Parathyroid adenoma (tissue), 2 donors: ENCODE measurements at regions not wholly inside any gene's neighbourhood (a gene's known extent, or its start where the extent isn't known, plus 50 kb on each side); places are given as distances from the start of the nearest gene placed in this dataset.

ENCODE experiments used
- H2AFZ ChIP-seq: fragments of 300-600 bp; sonication (generic); one replicate; pipeline ENCODE4 v1.7.0; 2017; ENCODE audit warnings: antibody characterized with exemption, mild to moderate bottlenecking
- H3K27ac ChIP-seq: fragments of 300-600 bp; sonication (generic); one replicate; pipeline ENCODE4 v1.7.0; 2017
- H3K27me3 ChIP-seq: fragments of 300-600 bp; sonication (generic); one replicate; pipeline ENCODE4 v1.7.0; 2017; ENCODE audit warnings: low read length; ENCODE audit not compliant: control insufficient read depth, insufficient read depth
- H3K36me3 ChIP-seq: fragments of 300-600 bp; sonication (generic); one replicate; pipeline ENCODE4 v1.7.0; 2017; ENCODE audit warnings: low read length; ENCODE audit not compliant: control insufficient read depth, insufficient read depth
- H3K4me1 ChIP-seq: fragments of 300-600 bp; sonication (generic); one replicate; pipeline ENCODE4 v1.7.0; 2017; ENCODE audit warnings: control low read depth
- H3K4me2 ChIP-seq: fragments of 300-600 bp; sonication (generic); one replicate; pipeline ENCODE4 v1.7.0; 2017; ENCODE audit warnings: low read length
- H3K4me3 ChIP-seq: fragments of 300-600 bp; sonication (generic); one replicate; pipeline ENCODE4 v1.7.0; 2017; ENCODE audit warnings: low read depth, low read length
- H3K79me2 ChIP-seq: fragments of 300-600 bp; sonication (generic); one replicate; pipeline ENCODE4 v1.7.0; 2017; ENCODE audit warnings: control low read depth
- H3K9ac ChIP-seq: fragments of 300-600 bp; sonication (generic); one replicate; pipeline ENCODE4 v1.7.0; 2017; ENCODE audit warnings: mild to moderate bottlenecking
- H3K9me3 ChIP-seq: fragments of 300-600 bp; sonication (generic); one replicate; pipeline ENCODE4 v1.7.0; 2017; ENCODE audit warnings: low read length; ENCODE audit not compliant: control insufficient read depth
- TF ChIP-seq, protein P1 (sequence below): fragments of 300-600 bp; sonication (generic); IDR thresholded peaks from one replicate; pipeline ENCODE4 v1.7.0; 2017; ENCODE audit warnings: antibody characterized with exemption, mild to moderate bottlenecking
- donor health status: primary hyperparathyroidism.

DNA sequence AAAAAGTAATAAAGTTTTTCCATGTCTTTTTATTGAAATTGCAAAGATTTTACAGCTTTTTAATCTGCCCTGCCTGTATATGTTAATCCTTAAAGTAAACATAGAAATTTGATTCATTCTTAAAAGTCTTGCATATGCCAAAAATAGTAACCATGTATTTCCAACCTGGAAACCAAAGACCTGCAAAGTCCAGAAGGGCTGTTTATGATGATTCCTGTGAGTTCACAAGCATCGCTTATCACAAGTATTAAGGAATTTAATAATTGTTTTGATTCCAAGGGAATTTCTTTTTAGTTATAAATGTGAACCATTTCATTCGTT is 199.1 kb downstream of the PTPRC start:
- H3K4me3 ChIP-seq, result no peak overlapping the region
- H3K79me2 ChIP-seq, result no peaks in the 10 kb centered on the region
- H3K9me3 ChIP-seq, result no peaks in the 10 kb centered on the region
- H3K4me2 ChIP-seq, result no peak overlapping the region
- TF ChIP-seq, protein P1, sequence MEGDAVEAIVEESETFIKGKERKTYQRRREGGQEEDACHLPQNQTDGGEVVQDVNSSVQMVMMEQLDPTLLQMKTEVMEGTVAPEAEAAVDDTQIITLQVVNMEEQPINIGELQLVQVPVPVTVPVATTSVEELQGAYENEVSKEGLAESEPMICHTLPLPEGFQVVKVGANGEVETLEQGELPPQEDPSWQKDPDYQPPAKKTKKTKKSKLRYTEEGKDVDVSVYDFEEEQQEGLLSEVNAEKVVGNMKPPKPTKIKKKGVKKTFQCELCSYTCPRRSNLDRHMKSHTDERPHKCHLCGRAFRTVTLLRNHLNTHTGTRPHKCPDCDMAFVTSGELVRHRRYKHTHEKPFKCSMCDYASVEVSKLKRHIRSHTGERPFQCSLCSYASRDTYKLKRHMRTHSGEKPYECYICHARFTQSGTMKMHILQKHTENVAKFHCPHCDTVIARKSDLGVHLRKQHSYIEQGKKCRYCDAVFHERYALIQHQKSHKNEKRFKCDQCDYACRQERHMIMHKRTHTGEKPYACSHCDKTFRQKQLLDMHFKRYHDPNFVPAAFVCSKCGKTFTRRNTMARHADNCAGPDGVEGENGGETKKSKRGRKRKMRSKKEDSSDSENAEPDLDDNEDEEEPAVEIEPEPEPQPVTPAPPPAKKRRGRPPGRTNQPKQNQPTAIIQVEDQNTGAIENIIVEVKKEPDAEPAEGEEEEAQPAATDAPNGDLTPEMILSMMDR, result no peak
- no peaks in the 10 kb centered on the region for H3K27me3 ChIP-seq
- no peaks in the 10 kb centered on the region for H3K36me3 ChIP-seq
- no peak overlapping the region for H3K27ac ChIP-seq
- no peak overlapping the region for H2AFZ ChIP-seq
- no peaks in the 10 kb centered on the region for H3K4me1 ChIP-seq
- H3K9ac ChIP-seq, result no peak overlapping the region

DNA sequence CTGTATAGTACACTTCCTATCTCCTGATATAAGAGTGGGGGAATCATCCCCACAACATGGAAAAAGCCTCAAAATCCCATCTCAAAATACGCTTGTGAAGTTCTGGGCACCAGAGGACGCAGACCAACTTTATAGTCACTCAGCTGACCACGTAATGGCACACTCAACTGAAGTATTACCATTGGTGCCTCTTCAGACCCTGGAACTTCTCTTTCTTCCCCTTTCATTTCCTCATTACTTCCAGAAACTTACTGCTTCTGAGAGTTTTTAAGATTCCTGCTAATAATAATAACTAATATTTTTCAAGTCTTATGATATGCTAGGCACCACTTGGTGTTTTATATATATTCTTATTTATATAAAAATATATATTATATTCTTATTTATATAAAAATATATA is 202.6 kb downstream of the PTPRC start:
- Histone ChIP-seq H3K27me3 (no peaks in the 10 kb centered on the region), H3K4me3 (no peak overlapping the region), H3K4me2 (no peak overlapping the region), H3K79me2 (no peaks in the 10 kb centered on the region), H3K9me3 (no peaks in the 10 kb centered on the region), H3K4me1 (no peaks in the 10 kb centered on the region), H3K27ac (no peak overlapping the region), H3K36me3 (no peaks in the 10 kb centered on the region), H2AFZ (no peak overlapping the region), H3K9ac (no peak overlapping the region)
- TF ChIP-seq, protein P1, result no peak

DNA sequence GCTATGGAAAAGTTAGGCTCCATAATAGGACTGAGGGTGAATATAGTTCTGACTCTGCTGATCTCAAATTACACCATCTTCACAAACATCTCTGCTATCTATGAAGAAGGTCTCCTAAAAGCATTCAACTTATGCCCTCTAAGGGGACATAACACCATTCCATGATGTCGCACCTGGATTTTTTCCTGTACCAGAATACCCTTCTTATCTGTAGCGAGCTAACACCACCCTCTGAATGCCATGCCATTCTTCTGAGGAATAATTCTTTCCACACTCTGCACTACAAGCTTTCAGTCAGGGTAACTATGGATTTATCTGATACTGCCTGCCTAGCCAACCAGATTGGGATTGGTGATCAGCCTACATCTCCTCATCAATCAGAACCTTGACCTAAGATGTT is 203.8 kb downstream of the PTPRC start:
- no peak overlapping the region for H2AFZ ChIP-seq
- H3K9me3 ChIP-seq, result no peaks in the 10 kb centered on the region
- no peak overlapping the region for H3K9ac ChIP-seq
- H3K4me1 ChIP-seq, result no peaks in the 10 kb centered on the region
- no peaks in the 10 kb centered on the region for H3K27me3 ChIP-seq
- H3K4me2 ChIP-seq, result no peak overlapping the region
- no peaks in the 10 kb centered on the region for H3K36me3 ChIP-seq
- TF ChIP-seq, protein P1, result no peak
- no peak overlapping the region for H3K4me3 ChIP-seq
- no peaks in the 10 kb centered on the region for H3K79me2 ChIP-seq
- H3K27ac ChIP-seq, result no peak overlapping the region

DNA sequence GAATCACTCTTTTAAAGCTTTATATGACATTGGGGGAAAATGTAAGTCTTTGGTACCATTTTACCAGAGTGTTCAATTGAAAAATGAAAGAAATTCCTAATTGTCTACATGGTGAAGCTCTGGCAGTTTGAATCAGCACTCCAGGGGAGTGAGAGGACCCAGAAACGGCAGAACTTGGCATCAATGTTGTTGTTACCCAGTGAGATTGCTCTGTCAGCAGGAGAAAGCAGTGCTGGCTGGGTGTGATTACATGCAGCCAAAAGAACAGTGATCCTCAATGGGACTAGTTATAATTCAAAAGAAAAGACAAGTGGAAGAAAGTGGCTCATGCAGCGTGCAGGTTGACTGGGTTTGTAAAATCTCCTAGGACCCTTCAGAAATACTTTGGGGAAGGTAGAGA is 206.4 kb downstream of the PTPRC start:
- no peak overlapping the region for H3K27ac ChIP-seq
- no peaks in the 10 kb centered on the region for H3K79me2 ChIP-seq
- no peaks in the 10 kb centered on the region for H3K4me1 ChIP-seq
- no peaks in the 10 kb centered on the region for H3K27me3 ChIP-seq
- no peak overlapping the region for H3K4me2 ChIP-seq
- H3K9me3 ChIP-seq, result no peaks in the 10 kb centered on the region
- H3K9ac ChIP-seq, result no peak overlapping the region
- H3K4me3 ChIP-seq, result no peak overlapping the region
- no peaks in the 10 kb centered on the region for H3K36me3 ChIP-seq
- TF ChIP-seq, protein P1, result no peak
- no peak overlapping the region for H2AFZ ChIP-seq

DNA sequence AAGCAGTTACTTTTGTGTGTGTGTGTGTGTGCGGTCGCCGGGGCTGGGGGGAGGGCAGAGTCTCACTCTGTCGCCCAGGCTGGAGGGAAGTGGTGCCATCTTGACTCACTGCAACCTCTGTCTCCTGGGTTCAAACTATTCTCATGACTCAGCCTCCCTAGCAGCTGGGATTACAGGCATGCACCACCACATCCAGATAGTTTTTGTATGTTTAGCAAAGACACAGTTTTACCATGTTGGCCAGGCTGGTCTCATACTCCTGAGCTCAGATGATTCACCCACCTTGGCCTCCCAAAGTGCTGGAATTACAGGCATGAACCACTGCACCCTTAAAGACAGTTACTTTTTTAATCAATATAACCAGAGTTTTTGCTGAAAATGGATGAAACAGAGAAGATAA is 207.0 kb downstream of the PTPRC start:
- H3K4me3 ChIP-seq, result no peak overlapping the region
- H3K79me2 ChIP-seq, result no peaks in the 10 kb centered on the region
- no peak overlapping the region for H3K4me2 ChIP-seq
- TF ChIP-seq, protein P1, result no peak
- no peak overlapping the region for H2AFZ ChIP-seq
- no peaks in the 10 kb centered on the region for H3K9me3 ChIP-seq
- no peak overlapping the region for H3K9ac ChIP-seq
- no peak overlapping the region for H3K27ac ChIP-seq
- H3K36me3 ChIP-seq, result no peaks in the 10 kb centered on the region
- H3K4me1 ChIP-seq, result no peaks in the 10 kb centered on the region
- H3K27me3 ChIP-seq, result no peaks in the 10 kb centered on the region
